HG03060 (cell line): ENCODE measurements at regions not wholly inside any gene's neighbourhood (a gene's known extent, or its start where the extent isn't known, plus 50 kb on each side); places are given as distances from the start of the nearest gene placed in this dataset.
A peak's percentile ranks its signal among the peaks of the same experiment; 100 is the strongest.

ENCODE experiments used
- ATAC-seq: cut with Tn5 transposase; IDR thresholded peaks from one replicate; pipeline ENCODE4 v1.9.1; 2021; ENCODE audit warnings: low read depth, moderate number of reproducible peaks; ENCODE audit not compliant: unreplicated experiment

DNA sequence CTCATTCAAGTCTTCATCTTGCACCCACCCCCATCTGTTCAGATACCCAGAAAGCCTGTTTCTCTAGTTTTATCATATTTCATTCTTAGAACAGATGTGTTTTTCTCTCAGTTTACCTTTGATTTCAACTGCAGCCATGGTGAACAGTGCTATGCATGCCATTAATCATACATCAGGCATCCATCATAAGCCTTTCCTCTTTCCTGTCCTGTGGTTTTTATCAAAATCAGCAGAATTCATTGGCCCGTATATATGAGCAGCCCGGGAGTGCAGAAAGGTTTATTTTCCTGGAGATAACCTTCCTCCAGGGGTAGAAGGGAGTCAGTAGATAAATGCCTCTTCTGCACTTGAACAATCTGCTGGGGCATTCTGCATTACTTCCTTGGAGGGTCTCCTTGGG is 65.7 kb downstream of the IL21 start:
- ATAC-seq = no peak

GRCh38 chr4:122553432-122553831 is 67.4 kb downstream of the IL21 start:
- no peak for ATAC-seq

DNA sequence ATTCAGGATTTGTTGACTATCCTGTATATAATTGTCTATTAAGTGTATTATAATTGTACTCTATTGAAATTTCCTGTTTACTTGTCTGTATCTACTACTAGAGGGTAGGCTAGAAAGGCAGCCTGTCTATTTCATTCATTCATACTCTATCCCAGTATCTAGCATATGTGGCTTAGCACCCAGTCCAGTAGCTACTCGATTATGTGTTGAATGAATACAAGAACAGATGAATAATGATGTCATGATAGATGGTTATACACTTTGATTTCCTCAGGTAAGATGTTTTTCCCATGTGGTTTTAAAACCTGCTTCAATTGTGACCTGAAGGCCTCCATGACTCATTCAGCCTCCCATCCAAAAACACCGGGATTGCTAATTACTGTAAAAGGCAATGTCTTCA is 68.0 kb downstream of the IL21 start:
- no peak for ATAC-seq

- ATAC-seq = no peak
Observed at GRCh38 chr4:122548886-122549630, 71.8 kb downstream of the IL21 start.

DNA sequence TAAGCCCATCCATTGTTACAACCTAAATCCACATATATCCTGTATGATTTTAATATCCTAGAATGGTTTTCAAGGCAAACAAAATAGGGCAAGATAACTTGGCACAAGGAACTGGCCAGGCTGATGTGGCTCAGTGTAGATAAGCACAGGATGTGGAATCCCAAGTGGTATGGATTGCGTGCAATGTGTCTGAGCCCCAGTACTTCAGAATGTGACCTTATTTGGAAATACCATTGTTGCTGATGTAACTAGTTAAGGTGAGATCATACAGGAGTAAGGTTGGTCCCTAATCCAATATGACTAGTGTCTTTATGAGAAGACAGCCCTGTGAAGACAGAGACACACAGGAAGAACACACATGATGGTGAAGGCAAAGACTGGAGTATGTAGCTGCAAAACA is 72.4 kb downstream of the IL21 start:
- no peak for ATAC-seq

DNA sequence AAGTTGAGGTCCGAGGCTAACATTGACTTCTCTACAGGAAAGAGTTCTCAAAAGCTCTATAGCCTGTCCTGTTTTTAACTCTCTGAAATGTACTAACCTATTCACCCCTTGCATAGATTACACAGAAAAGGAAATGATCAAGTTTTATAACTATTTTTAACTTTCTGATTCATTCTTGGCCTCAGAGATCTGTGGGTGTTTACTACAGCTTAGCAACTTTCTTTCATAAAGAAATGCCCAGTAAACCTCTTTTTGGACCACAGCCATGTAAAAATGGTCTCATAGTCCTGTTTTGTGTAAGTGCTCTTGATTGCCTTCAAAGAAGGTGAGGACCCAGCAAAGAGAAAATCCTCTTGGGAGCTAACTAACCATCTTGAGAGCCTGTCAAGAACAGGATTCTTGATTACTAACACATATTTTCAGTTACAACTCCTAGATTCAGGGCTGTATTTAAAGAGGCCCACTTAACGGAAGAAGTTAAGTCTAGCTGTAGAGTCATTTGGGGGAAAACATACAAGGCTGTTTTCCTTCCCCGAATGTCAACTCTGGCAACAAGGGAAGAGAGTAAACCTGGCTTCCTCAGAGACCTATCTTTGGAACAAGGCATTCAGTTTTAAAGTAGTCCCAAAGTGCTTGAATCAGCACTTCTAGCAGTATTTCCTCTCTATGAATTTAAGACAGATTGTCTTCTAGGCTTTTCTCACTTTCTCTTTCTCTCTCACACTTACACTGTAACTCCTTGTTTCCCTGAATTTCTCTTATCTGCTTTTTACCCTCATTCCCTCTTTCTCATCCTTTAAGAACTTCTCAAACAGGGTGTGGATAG is 78.2 kb downstream of the IL21 start:
- ATAC-seq = peak; percentile 95

DNA sequence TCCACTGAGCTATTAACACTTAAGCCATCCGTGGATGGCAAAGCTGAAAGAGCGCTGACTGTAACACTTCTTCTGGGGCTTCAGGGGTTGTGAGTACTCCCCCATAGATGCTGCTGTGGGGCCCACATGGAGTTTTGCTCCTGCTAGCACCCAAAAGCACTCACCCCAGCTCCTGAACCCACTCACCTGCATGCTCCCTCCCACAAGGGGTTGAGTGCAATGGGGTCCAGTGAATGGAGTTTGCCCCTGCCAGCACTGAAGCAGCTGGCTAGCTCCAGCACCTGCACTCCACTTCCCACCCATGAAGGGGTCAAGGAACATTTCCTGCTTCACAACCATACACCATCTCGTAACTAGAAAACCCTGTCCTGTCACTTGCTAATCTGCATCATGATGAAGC is 78.9 kb downstream of the IL21 start:
- peak; percentile 7 for ATAC-seq

GRCh38 chr4:122540838-122541237 is 80.0 kb downstream of the IL21 start:
- ATAC-seq = no peak

GRCh38 chr4:122539861-122540465 is 80.9 kb downstream of the IL21 start:
- no peak for ATAC-seq

DNA sequence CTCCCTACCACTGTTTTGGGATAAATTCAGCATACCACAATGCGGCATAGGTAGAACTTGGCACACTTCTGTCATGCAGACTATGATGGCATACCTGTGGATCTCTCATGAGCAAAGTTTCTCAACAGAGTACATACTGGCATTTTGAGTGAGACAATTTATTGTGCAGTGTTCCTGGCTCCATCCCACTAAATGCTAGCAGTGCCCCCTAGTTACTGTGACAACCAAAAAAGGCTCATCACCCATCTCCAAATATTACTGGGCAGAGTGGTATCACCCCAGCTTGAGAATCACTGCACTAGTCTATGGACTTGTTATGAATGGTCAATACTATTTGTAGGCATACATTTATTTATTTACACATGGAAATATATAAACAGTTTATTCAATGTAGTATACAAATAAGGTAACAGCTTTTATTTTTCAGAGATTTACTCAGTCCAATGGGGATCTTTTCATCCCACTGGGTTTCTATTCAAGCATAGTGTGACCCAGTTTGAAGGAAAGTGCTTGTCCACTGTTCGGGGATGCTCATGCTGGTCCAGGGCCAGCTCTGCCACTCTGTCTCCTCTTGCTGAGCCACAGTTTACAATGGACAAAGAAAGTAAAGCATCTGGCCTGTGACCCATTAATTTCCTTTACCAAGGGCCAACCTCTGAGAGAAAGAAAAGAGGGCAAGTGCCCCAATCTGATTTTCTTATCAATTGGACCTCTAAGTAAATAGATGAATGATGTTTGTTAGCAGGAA is 81.0 kb upstream of the IL2 start:
- no peak for ATAC-seq

- ATAC-seq = no peak
Observed at GRCh38 chr4:122536001-122536400, 79.5 kb upstream of the IL2 start.

DNA sequence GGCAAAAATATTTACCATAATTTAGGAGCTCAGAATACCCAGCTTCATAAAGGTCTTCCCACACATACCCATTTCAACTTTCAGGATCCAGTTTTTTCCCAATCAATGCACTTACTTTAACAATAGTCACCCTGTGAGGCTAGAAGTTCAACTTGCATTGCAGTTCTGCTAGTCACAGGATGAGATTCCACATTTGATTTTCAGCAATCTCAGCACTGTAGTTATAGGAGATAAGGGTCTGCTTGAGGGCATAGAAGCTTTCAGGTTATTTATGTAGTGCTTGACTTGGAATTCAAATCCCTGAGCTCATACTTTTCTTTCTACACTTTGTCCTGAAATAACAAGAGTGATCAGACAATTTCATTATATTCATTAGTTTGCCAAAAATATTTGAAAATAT is 78.3 kb upstream of the IL2 start:
- ATAC-seq = no peak

DNA sequence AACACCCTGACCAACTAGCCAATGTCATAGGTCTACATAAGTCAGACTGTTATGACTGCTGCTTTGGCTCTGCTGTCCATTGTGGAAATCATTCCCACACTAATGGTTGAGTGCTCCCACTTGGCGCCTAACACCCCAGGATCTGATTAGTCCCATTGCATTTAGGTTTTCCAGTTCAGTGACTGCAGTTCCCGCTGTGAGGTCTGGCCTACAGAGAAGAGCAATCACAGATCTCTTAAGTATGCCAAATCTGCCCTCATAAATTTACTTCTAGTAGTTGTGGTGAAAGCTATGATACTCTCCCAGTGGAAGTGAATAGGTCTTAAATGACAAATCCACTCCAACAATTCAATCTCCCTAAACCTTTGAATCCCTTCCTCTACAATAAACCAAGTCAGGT is 77.3 kb upstream of the IL2 start:
- ATAC-seq = no peak

- ATAC-seq = no peak
Observed at GRCh38 chr4:122532766-122533165, 76.2 kb upstream of the IL2 start.

GRCh38 chr4:122531514-122531913 is 75.0 kb upstream of the IL2 start:
- ATAC-seq = no peak

GRCh38 chr4:122531038-122531437 is 74.5 kb upstream of the IL2 start:
- no peak for ATAC-seq

DNA sequence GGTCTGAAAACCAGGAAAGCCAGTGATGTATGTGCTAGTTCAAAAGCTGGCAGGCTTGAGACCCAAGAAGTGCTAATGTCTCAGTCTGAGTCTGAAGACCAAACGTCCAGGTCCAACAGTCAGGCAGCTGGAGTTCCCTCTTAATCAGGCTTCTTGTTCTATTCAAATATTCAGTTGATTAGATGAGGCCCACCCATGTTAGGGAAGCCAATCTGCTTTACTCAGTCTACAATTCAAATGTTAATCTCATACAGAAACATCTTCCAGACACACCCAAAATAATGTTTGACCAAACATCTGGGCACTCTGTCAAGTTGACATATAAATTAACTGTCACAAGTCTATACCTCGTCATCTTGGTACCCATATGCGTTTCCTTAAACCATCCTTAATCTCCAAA is 72.4 kb upstream of the IL2 start:
- no peak for ATAC-seq

DNA sequence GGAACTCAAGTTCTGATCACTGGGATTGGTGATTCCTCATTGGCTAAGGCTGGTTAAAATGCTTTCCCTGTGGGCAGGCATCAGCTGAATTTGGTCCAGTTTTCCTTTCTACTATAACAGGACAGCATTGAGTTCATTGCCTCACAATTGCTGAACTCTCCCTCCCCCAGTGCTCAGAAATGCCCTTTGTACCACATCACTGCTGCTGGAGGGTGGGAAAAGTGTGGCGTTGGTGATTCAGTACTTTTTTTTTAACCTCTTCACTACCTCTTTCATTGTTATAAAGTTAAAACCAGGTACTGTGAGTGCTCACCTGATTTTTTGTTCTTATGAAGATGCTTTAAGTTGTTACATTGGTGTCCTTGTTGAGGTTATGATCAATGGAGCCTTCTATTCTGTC is 69.3 kb upstream of the IL2 start:
- ATAC-seq = no peak

- no peak for ATAC-seq
Observed at GRCh38 chr4:122524176-122524575, 67.7 kb upstream of the IL2 start.

- ATAC-seq = no peak
Observed at GRCh38 chr4:122522944-122523343, 66.4 kb upstream of the IL2 start.

DNA sequence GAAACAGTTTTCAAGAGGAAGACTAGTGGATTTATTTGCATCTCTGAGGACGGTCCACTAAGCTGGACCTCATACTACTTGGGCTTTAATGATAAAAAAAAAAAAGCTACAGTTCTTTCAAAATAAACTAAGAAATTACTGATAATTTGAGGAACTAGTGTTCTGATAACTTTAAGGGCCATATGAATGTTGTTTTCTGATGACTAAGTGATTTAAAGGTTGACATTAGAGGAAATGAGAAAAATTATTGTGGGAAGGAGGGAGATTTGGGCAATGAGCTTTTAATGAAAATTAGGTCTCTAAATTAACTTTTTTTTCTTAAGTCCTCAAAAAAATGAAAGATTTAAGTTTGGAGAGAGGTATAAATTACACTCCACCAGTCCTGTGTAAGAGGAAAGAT is 60.8 kb upstream of the IL2 start:
- no peak for ATAC-seq
